ENCODE measurements at regions not wholly inside any gene's neighbourhood (a gene's known extent, or its start where the extent isn't known, plus 50 kb on each side); places are given as distances from the start of the nearest gene placed in this dataset.

- no peak for DNase-seq (ENCODE audit: low read depth)
Observed at GRCh38 chr12:114741940-114742339, 58.0 kb upstream of the TBX3 start.

GRCh38 chr12:114740448-114740847 is 56.5 kb upstream of the TBX3 start:
- no peak for DNase-seq (ENCODE audit: low read depth)

GRCh38 chr12:114738460-114739184 is 54.6 kb upstream of the TBX3 start:
- DNase-seq (ENCODE audit: low read depth): no peak

- DNase-seq (ENCODE audit: low read depth): no peak
Observed at GRCh38 chr12:114735680-114736374, 51.9 kb upstream of the TBX3 start.

GRCh38 chr12:114735011-114735410 is 51.0 kb upstream of the TBX3 start:
- no peak for DNase-seq (ENCODE audit: low read depth)

GRCh38 chr12:114733919-114734318 is 49.9 kb upstream of the TBX3 start:
- no peak for DNase-seq (ENCODE audit: low read depth)
